Right lobe of liver (tissue), 4 donors: ENCODE measurements at regions not wholly inside any gene's neighbourhood (a gene's known extent, or its start where the extent isn't known, plus 50 kb on each side); places are given as distances from the start of the nearest gene placed in this dataset.

ENCODE experiments used
- CTCF ChIP-seq, 4 donors: fragments of 200-600 bp in 3 of 4; fragments of 450-650 bp in 1 of 4; IDR thresholded peaks; one replicate each; pipeline versions ENCODE4 v1.5.1 to v1.8.0; 2016 to 2022; ENCODE audit warnings: antibody characterized with exemption in 4 of 4, mild to moderate bottlenecking in 2 of 4
- POLR2A ChIP-seq: fragments of 450-650 bp; IDR thresholded peaks from one replicate; pipeline ENCODE4 v1.6.1; 2017; ENCODE audit warnings: antibody characterized with exemption, mild to moderate bottlenecking
- donor health status: DM: no; HTN: no; CAD: no.
- donor health status: DM: no; HTN: no; CAD: no.
- donor health status: DM: no; HTN: yes; CAD: no.

- TF ChIP-seq CTCF (IDR thresholded peaks at IDR 0.05) (no peak), POLR2A (no peak)
Measured at GRCh38 chr9:109956717-109957440, 176.9 kb downstream of the PALM2AKAP2 start.
